Ishikawa (cell line): ENCODE measurements at regions not wholly inside any gene's neighbourhood (a gene's known extent, or its start where the extent isn't known, plus 50 kb on each side); places are given as distances from the start of the nearest gene placed in this dataset.

ENCODE experiments used
- CEBPB ChIP-seq: IDR thresholded peaks from 2 replicates; pipeline ENCODE4 v1.6.1; 2012
- CREB1 ChIP-seq: IDR thresholded peaks from 2 replicates; pipeline ENCODE4 v1.6.1; 2012; ENCODE audit warnings: low read depth
- EGR1 ChIP-seq: IDR thresholded peaks from 2 replicates; pipeline ENCODE4 v1.6.1; 2012
- EP300 ChIP-seq: IDR thresholded peaks from 2 replicates; pipeline ENCODE4 v1.6.1; 2012; ENCODE audit warnings: borderline replicate concordance
- FOXM1 ChIP-seq: IDR thresholded peaks from 2 replicates; pipeline ENCODE4 v1.6.1; 2012; ENCODE audit warnings: low read depth, borderline replicate concordance
- MAX ChIP-seq: IDR thresholded peaks from 2 replicates; pipeline ENCODE4 v1.6.1; 2012
- NFIC ChIP-seq: IDR thresholded peaks from 2 replicates; pipeline ENCODE4 v1.6.1; 2012
- RAD21 ChIP-seq: IDR thresholded peaks from 2 replicates; pipeline ENCODE4 v1.6.1; 2012; ENCODE audit warnings: low read depth
- REST ChIP-seq: IDR thresholded peaks from 2 replicates; pipeline ENCODE4 v1.6.1; 2012; ENCODE audit warnings: low read depth, mild to moderate bottlenecking
- TAF1 ChIP-seq: IDR thresholded peaks from 2 replicates; pipeline ENCODE4 v1.6.1; 2012; ENCODE audit warnings: low read depth, mild to moderate bottlenecking
- TCF12 ChIP-seq: IDR thresholded peaks from 2 replicates; pipeline ENCODE4 v1.6.1; 2012; ENCODE audit warnings: low read depth
- TEAD4 ChIP-seq: IDR thresholded peaks from 2 replicates; pipeline ENCODE4 v1.6.1; 2012
- USF1 ChIP-seq: IDR thresholded peaks from 2 replicates; pipeline ENCODE4 v1.6.1; 2012
- YY1 ChIP-seq: IDR thresholded peaks from 2 replicates; pipeline ENCODE4 v1.6.1; 2012; ENCODE audit warnings: low read depth
- ZBTB7A ChIP-seq: IDR thresholded peaks from 2 replicates; pipeline ENCODE4 v1.6.1; 2012; ENCODE audit warnings: low read depth

- TF ChIP-seq FOXM1 = no peak
- no peak for TF ChIP-seq EGR1
- no peak for TF ChIP-seq TAF1
- TF ChIP-seq TEAD4 = no peak
- TF ChIP-seq NFIC = no peak
Measured at GRCh38 chr13:84843368-84843767, 955.9 kb downstream of the SLITRK6 start.

GRCh38 chr13:84834201-84834600 lies 951.9 kb upstream of the SLITRK1 start:
- TF ChIP-seq TEAD4 = no peak
- TF ChIP-seq REST = no peak
- no peak for TF ChIP-seq CREB1
- TF ChIP-seq YY1 = no peak
- TF ChIP-seq CEBPB = no peak
- no peak for TF ChIP-seq EGR1
- TF ChIP-seq MAX = no peak
- no peak for TF ChIP-seq RAD21
- no peak for TF ChIP-seq TAF1
- no peak for TF ChIP-seq NFIC
- no peak for TF ChIP-seq FOXM1
- no peak for TF ChIP-seq EP300
- TF ChIP-seq USF1 = no peak
- TF ChIP-seq ZBTB7A = no peak
- no peak for TF ChIP-seq TCF12

GRCh38 chr13:84831666-84832657 lies 949.7 kb upstream of the SLITRK1 start:
- TF ChIP-seq EGR1 (no peak), USF1 (no peak), TCF12 (no peak), ZBTB7A (no peak), MAX (no peak), CREB1 (no peak), FOXM1 (no peak), CEBPB (no peak), TAF1 (no peak), RAD21 (no peak), NFIC (no peak), YY1 (no peak), REST (no peak), EP300 (no peak), TEAD4 (no peak)

- TF ChIP-seq TEAD4 (no peak), TAF1 (no peak), REST (no peak), EP300 (no peak), FOXM1 (no peak)
Measured at GRCh38 chr13:84823528-84823927, 941.3 kb upstream of the SLITRK1 start.
